ENCODE measurements at regions not wholly inside any gene's neighbourhood (a gene's known extent, or its start where the extent isn't known, plus 50 kb on each side); places are given as distances from the start of the nearest gene placed in this dataset.
"Not testable (repeated sequence)": the region's sequence is repeated elsewhere in the genome, so short reads cannot be mapped to it uniquely, and the experiment has no call there.

- H3K36me3 ChIP-seq (ENCODE audit: low read depth, missing control alignments): no peaks in the 10 kb centered on the region
- no peaks in the 10 kb centered on the region for H3K9me3 ChIP-seq
- intact Hi-C loops (cut with DNase I; ENCODE audit: low total_unique reads): no loop called here
- H3K27me3 ChIP-seq: no peaks in the 10 kb centered on the region
- no peak overlapping the region for H3K4me3 ChIP-seq
- no peak for TF ChIP-seq POLR2A (IDR thresholded peaks at IDR 0.05)
- no peak for TF ChIP-seq CTCF (IDR thresholded peaks at IDR 0.05)
- WGBS, 2 donors: 91 to 96% methylated on average over 2 of the region's 2 CpGs
- no peak for DNase-seq
- no peaks in the 10 kb centered on the region for H3K4me1 ChIP-seq
- no peak overlapping the region for H3K27ac ChIP-seq
Observed at GRCh38 chr2:75852639-75853038, 141.9 kb upstream of the GCFC2 start.

- 28 to 33% methylated on average over 1 of the region's 1 CpG for WGBS, 2 donors
- DNase-seq: no peak
- Histone ChIP-seq H3K36me3 (ENCODE audit: low read depth, missing control alignments) (no peaks in the 10 kb centered on the region), H3K27ac (no peak overlapping the region), H3K4me3 (no peak overlapping the region), H3K4me1 (no peaks in the 10 kb centered on the region), H3K27me3 (no peaks in the 10 kb centered on the region), H3K9me3 (no peaks in the 10 kb centered on the region)
- no peak for TF ChIP-seq POLR2A (IDR thresholded peaks at IDR 0.05)
- intact Hi-C loops (cut with DNase I; ENCODE audit: low total_unique reads): no loop called here
Observed at GRCh38 chr2:75846683-75847190, 136.0 kb upstream of the GCFC2 start.

GRCh38 chr2:75844651-75845050 is 133.9 kb upstream of the GCFC2 start:
- no peak for DNase-seq
- H3K36me3 ChIP-seq (ENCODE audit: low read depth, missing control alignments): no peaks in the 10 kb centered on the region
- intact Hi-C loops (cut with DNase I; ENCODE audit: low total_unique reads): no loop called here
- H3K4me3 ChIP-seq: no peak overlapping the region
- no peak overlapping the region for H3K27ac ChIP-seq
- H3K9me3 ChIP-seq: no peaks in the 10 kb centered on the region
- no peaks in the 10 kb centered on the region for H3K27me3 ChIP-seq
- no peaks in the 10 kb centered on the region for H3K4me1 ChIP-seq
- TF ChIP-seq CTCF (IDR thresholded peaks at IDR 0.05) (no peak), POLR2A (IDR thresholded peaks at IDR 0.05) (no peak)

- H3K9me3 ChIP-seq; intact Hi-C loops (cut with DNase I; ENCODE audit: low total_unique reads); H3K27ac ChIP-seq; H3K4me1 ChIP-seq; H3K4me3 ChIP-seq; DNase-seq; H3K36me3 ChIP-seq (ENCODE audit: low read depth, missing control alignments); H3K27me3 ChIP-seq: not testable (repeated sequence)
- 78 to 87% methylated on average over 3 to 4 of the region's 4 CpGs for WGBS, 2 donors
Observed at GRCh38 chr2:75834588-75834987, 123.9 kb upstream of the GCFC2 start.

- TF ChIP-seq CTCF (IDR thresholded peaks at IDR 0.05) (no peak), POLR2A (IDR thresholded peaks at IDR 0.05) (no peak)
- H3K27me3 ChIP-seq: no peaks in the 10 kb centered on the region
- H3K27ac ChIP-seq: no peak overlapping the region
- H3K4me1 ChIP-seq: no peaks in the 10 kb centered on the region
- H3K4me3 ChIP-seq: no peak overlapping the region
- no peak for DNase-seq
- no peaks in the 10 kb centered on the region for H3K36me3 ChIP-seq (ENCODE audit: low read depth, missing control alignments)
- intact Hi-C loops (cut with DNase I; ENCODE audit: low total_unique reads): no loop called here
- H3K9me3 ChIP-seq: no peaks in the 10 kb centered on the region
- 39 to 50% methylated on average over 2 of the region's 2 CpGs for WGBS, 2 donors
Observed at GRCh38 chr2:75833386-75833785, 122.7 kb upstream of the GCFC2 start.

- no peaks in the 10 kb centered on the region for H3K36me3 ChIP-seq (ENCODE audit: low read depth, missing control alignments)
- H3K9me3 ChIP-seq: no peaks in the 10 kb centered on the region
- no peak for TF ChIP-seq POLR2A (IDR thresholded peaks at IDR 0.05)
- TF ChIP-seq CTCF (IDR thresholded peaks at IDR 0.05): no peak
- H3K4me3 ChIP-seq: no peak overlapping the region
- H3K4me1 ChIP-seq: no peaks in the 10 kb centered on the region
- intact Hi-C loops (cut with DNase I; ENCODE audit: low total_unique reads): no loop called here
- 68% methylated on average over 4 of the region's 4 CpGs for WGBS, 2 donors
- no peak overlapping the region for H3K27ac ChIP-seq
- DNase-seq: no peak
- H3K27me3 ChIP-seq: no peaks in the 10 kb centered on the region
Observed at GRCh38 chr2:75828826-75829225, 118.1 kb upstream of the GCFC2 start.

- intact Hi-C loops (cut with DNase I; ENCODE audit: low total_unique reads); DNase-seq; H3K27ac ChIP-seq; H3K36me3 ChIP-seq (ENCODE audit: low read depth, missing control alignments); H3K4me1 ChIP-seq; H3K27me3 ChIP-seq; H3K9me3 ChIP-seq; H3K4me3 ChIP-seq: not testable (repeated sequence)
- 97 to 100% methylated on average over 1 of the region's 1 CpG for WGBS, 2 donors
Observed at GRCh38 chr2:75823515-75823914, 112.8 kb upstream of the GCFC2 start.
